Astrocyte (in vitro differentiated cells and primary cell): ENCODE measurements at regions not wholly inside any gene's neighbourhood (a gene's known extent, or its start where the extent isn't known, plus 50 kb on each side); places are given as distances from the start of the nearest gene placed in this dataset.

Experiments
- DNase-seq: peaks from one replicate; pipeline ENCODE4 v3.0.0-alpha.2; 2010; ENCODE audit warnings: low read depth
- FAIRE-seq: peaks from 2 replicates; lab custom pipeline; 2011; peaks lifted over from hg19 to GRCh38; lab: Jason Lieb, UNC
- H2AFZ ChIP-seq: 2 replicates; pipeline ENCODE4 v1.6.0; 2012; ENCODE audit warnings: low read depth, low read length, inconsistent platforms
- H3K27ac ChIP-seq: 2 replicates; pipeline ENCODE4 v1.5.1; 2011; ENCODE audit warnings: low read depth, low read length, inconsistent platforms
- H3K27me3 ChIP-seq: 2 replicates; pipeline ENCODE4 v1.6.0; 2011; ENCODE audit warnings: low read length, inconsistent platforms; ENCODE audit not compliant: insufficient read depth
- H3K36me3 ChIP-seq: 2 replicates; pipeline ENCODE4 v1.5.1; 2011; ENCODE audit warnings: low read length, inconsistent platforms; ENCODE audit not compliant: insufficient read depth
- H3K4me1 ChIP-seq: 2 replicates; pipeline ENCODE4 v1.5.1; 2011; ENCODE audit warnings: low read length, inconsistent platforms; ENCODE audit not compliant: insufficient read depth
- H3K4me2 ChIP-seq: 2 replicates; pipeline ENCODE4 v1.6.0; 2012; ENCODE audit warnings: low read length, inconsistent platforms
- H3K4me3 ChIP-seq: 2 replicates; pipeline ENCODE4 v1.5.1; 2011; ENCODE audit warnings: low read depth, mild to moderate bottlenecking, low read length, inconsistent platforms; ENCODE audit not compliant: insufficient read depth
- H3K79me2 ChIP-seq: 2 replicates; pipeline ENCODE4 v1.6.0; 2012; ENCODE audit warnings: mild to moderate bottlenecking, low read length, inconsistent platforms; ENCODE audit not compliant: insufficient read depth
- H3K9ac ChIP-seq: 2 replicates; pipeline ENCODE4 v1.6.0; 2012; ENCODE audit warnings: mild to moderate bottlenecking, low read length, inconsistent platforms
- H3K9me3 ChIP-seq: 2 replicates; pipeline ENCODE4 v1.5.1; 2012; ENCODE audit warnings: low read depth, mild to moderate bottlenecking, low read length, inconsistent platforms; ENCODE audit not compliant: insufficient read depth
- H4K20me1 ChIP-seq: 2 replicates; pipeline ENCODE4 v1.6.0; 2012; ENCODE audit warnings: low read length, inconsistent platforms; ENCODE audit not compliant: insufficient read depth
- H3K27ac Mint-ChIP-seq: one replicate; pipeline ENCODE4 v1.8.0; 2021; ENCODE audit warnings: mild to moderate bottlenecking, mixed read lengths; ENCODE audit not compliant: unreplicated experiment
- H3K27me3 Mint-ChIP-seq: one replicate; pipeline ENCODE4 v1.8.0; 2021; ENCODE audit warnings: low read depth, mixed read lengths; ENCODE audit not compliant: unreplicated experiment
- H3K36me3 Mint-ChIP-seq: one replicate; pipeline ENCODE4 v1.8.0; 2021; ENCODE audit warnings: low read depth, mixed read lengths; ENCODE audit not compliant: unreplicated experiment
- H3K4me1 Mint-ChIP-seq: one replicate; pipeline ENCODE4 v1.8.0; 2021; ENCODE audit warnings: low read depth, mixed read lengths; ENCODE audit not compliant: unreplicated experiment
- H3K4me3 Mint-ChIP-seq: one replicate; pipeline ENCODE4 v1.8.0; 2021; ENCODE audit warnings: mild to moderate bottlenecking, moderate library complexity, mixed read lengths; ENCODE audit not compliant: unreplicated experiment
- H3K9me3 Mint-ChIP-seq: one replicate; pipeline ENCODE4 v1.8.0; 2021; ENCODE audit warnings: mild to moderate bottlenecking, mixed read lengths; ENCODE audit not compliant: unreplicated experiment
- EZH2 ChIP-seq: IDR thresholded peaks from 2 replicates; pipeline ENCODE4 v1.6.1; 2012; ENCODE audit warnings: mild to moderate bottlenecking, low read length, inconsistent platforms; ENCODE audit not compliant: insufficient read depth
- TF ChIP-seq, protein P1 (sequence below): IDR thresholded peaks from 2 replicates; pipeline ENCODE4 v1.5.1; 2011; ENCODE audit warnings: low read depth, mild to moderate bottlenecking, inconsistent platforms, low read length, moderate library complexity; ENCODE audit not compliant: insufficient read depth

DNA sequence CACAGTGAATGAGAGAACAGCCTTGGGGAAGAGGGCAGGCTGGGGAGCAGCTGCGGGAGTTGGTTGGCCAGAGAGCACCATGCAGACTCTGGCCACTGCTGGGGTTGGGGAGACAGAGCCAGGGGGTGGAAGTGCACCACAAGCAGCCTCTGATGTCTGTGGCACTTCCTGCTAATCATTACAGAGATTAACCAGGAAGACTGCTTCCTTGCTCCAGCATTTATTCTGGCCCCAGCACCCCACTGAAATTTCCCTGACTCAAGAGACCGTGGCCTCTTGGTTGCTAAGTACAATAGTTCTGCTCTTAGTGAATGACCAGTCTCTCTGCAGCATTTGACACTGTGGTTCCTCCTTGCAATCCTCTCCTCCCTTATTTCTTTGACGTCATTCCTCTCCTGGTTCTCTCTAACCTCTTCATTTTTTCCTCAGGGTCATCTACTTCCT, 266.2 kb upstream of the ROPN1 start:
- FAIRE-seq = no peak
- TF ChIP-seq, protein P1, sequence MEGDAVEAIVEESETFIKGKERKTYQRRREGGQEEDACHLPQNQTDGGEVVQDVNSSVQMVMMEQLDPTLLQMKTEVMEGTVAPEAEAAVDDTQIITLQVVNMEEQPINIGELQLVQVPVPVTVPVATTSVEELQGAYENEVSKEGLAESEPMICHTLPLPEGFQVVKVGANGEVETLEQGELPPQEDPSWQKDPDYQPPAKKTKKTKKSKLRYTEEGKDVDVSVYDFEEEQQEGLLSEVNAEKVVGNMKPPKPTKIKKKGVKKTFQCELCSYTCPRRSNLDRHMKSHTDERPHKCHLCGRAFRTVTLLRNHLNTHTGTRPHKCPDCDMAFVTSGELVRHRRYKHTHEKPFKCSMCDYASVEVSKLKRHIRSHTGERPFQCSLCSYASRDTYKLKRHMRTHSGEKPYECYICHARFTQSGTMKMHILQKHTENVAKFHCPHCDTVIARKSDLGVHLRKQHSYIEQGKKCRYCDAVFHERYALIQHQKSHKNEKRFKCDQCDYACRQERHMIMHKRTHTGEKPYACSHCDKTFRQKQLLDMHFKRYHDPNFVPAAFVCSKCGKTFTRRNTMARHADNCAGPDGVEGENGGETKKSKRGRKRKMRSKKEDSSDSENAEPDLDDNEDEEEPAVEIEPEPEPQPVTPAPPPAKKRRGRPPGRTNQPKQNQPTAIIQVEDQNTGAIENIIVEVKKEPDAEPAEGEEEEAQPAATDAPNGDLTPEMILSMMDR = no peak
- TF ChIP-seq EZH2 = no peak
- no peaks in the 10 kb centered on the region for H3K36me3 ChIP-seq
- Mint-ChIP-seq H3K27ac (peak overlapping the region; percentile 37), H3K9me3 (no peaks in the 10 kb centered on the region), H3K36me3 (no peaks in the 10 kb centered on the region), H3K4me1 (peaks cover 50% of the 10 kb centered on the region), H3K27me3 (peaks cover 6% of the 10 kb centered on the region), H3K4me3 (no peak overlapping the region)
- no peak overlapping the region for H3K4me3 ChIP-seq
- H3K9ac ChIP-seq = no peak overlapping the region
- H3K79me2 ChIP-seq = no peaks in the 10 kb centered on the region
- no peaks in the 10 kb centered on the region for H3K9me3 ChIP-seq
- H2AFZ ChIP-seq = no peak overlapping the region
- peaks cover 36% of the 10 kb centered on the region for H3K4me1 ChIP-seq
- DNase-seq = peak; percentile 88
- peak overlapping the region; percentile 38 for H3K4me2 ChIP-seq
- H3K27ac ChIP-seq = no peak overlapping the region
- H4K20me1 ChIP-seq = no peaks in the 10 kb centered on the region
- H3K27me3 ChIP-seq = no peaks in the 10 kb centered on the region

DNA sequence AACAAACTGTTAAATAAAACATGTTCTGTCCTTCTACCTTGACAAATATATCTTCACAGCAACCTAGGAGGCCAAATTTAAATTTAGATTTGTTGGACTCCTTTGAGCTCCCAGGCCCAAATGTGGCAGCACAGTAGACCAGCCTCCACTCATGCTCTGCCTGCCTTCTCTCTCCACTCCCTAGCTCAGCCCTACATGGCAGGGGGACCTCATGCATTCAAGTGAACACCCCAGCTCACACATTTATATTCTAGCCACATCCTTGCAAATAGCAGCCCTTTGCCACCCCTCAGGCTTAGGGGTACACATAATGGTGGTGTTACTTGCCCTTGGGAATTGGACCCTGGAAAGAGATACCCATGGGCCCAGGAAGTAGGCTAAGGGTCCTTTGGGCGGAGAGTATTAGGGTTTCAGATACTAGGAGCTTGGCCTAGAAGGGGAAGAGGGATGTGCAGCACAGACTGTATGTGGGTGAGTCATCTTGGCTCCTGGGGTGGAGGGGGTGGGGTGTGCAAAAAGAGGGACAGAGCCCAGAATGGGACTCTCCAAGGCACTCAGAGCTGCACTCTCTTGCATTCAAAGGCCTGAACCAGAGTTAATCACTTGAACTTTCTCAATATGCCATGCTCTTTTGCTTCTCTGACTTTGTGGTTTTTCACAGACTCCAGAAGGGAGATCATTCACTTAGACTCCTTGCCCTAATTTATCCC, 268.4 kb upstream of the ROPN1 start:
- Mint-ChIP-seq H3K27ac (peak overlapping the region; percentile 84), H3K4me1 (peaks cover 55% of the 10 kb centered on the region), H3K4me3 (no peak overlapping the region), H3K27me3 (no peaks in the 10 kb centered on the region), H3K36me3 (no peaks in the 10 kb centered on the region), H3K9me3 (no peaks in the 10 kb centered on the region)
- Histone ChIP-seq H3K4me1 (peaks cover 45% of the 10 kb centered on the region), H3K36me3 (no peaks in the 10 kb centered on the region), H2AFZ (no peak overlapping the region), H3K9me3 (no peaks in the 10 kb centered on the region), H3K27ac (peak overlapping the region; percentile 59), H3K4me3 (no peak overlapping the region), H4K20me1 (no peaks in the 10 kb centered on the region), H3K9ac (no peak overlapping the region), H3K4me2 (peak overlapping the region; percentile 55), H3K79me2 (no peaks in the 10 kb centered on the region), H3K27me3 (no peaks in the 10 kb centered on the region)
- peak; percentile 29 for FAIRE-seq
- TF ChIP-seq EZH2 = no peak
- TF ChIP-seq, protein P1 = no peak
- DNase-seq = peak; percentile 85

DNA sequence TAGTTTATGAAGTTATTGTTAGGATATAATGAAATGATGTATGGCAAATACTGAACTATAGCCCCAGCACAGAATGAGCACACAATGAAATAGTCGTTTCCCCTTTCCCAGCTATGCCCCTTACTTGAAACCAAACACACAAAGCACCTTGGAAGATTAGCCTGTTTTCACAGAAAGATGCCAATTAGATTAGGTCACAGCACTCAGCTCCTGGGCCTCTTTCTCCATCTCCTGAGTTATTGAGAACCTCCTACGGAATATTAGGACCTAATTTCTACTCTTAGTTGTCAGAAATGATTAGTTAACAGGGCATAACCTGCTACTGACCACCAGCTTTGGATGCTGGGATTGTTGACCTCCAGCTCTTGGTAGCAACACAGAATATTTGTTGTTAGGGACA, 269.4 kb upstream of the ROPN1 start:
- Histone ChIP-seq H3K9me3 (no peaks in the 10 kb centered on the region), H3K27ac (peak overlapping the region; percentile 59), H3K36me3 (no peaks in the 10 kb centered on the region), H3K27me3 (no peaks in the 10 kb centered on the region), H2AFZ (no peak overlapping the region), H3K4me3 (no peak overlapping the region), H3K4me1 (peaks cover 45% of the 10 kb centered on the region), H4K20me1 (no peaks in the 10 kb centered on the region), H3K9ac (no peak overlapping the region), H3K4me2 (peak overlapping the region; percentile 55), H3K79me2 (no peaks in the 10 kb centered on the region)
- peak; percentile 59 for DNase-seq
- FAIRE-seq = no peak
- H3K4me1 Mint-ChIP-seq = peaks cover 51% of the 10 kb centered on the region
- no peaks in the 10 kb centered on the region for H3K36me3 Mint-ChIP-seq
- TF ChIP-seq, protein P1 = no peak
- TF ChIP-seq EZH2 = no peak
- H3K9me3 Mint-ChIP-seq = no peaks in the 10 kb centered on the region
- no peaks in the 10 kb centered on the region for H3K27me3 Mint-ChIP-seq
- no peak overlapping the region for H3K4me3 Mint-ChIP-seq
- peak overlapping the region; percentile 84 for H3K27ac Mint-ChIP-seq
